ENCODE measurements at regions not wholly inside any gene's neighbourhood (a gene's known extent, or its start where the extent isn't known, plus 50 kb on each side); places are given as distances from the start of the nearest gene placed in this dataset.

GRCh38 chr1:233554037-233554436 lies 59.9 kb upstream of the KCNK1 start:
- TF ChIP-seq POLR2A (IDR thresholded peaks at IDR 0.05; ENCODE audit: low read length), result no peak
- no peak for TF ChIP-seq GATA1 (IDR thresholded peaks at IDR 0.05; ENCODE audit: low read depth, low read length)

Data from erythroblast (primary cell).